EH (cell line): ENCODE measurements at regions not wholly inside any gene's neighbourhood (a gene's known extent, or its start where the extent isn't known, plus 50 kb on each side); places are given as distances from the start of the nearest gene placed in this dataset.
"Not testable (repeated sequence)": the region's sequence is repeated elsewhere in the genome, so short reads cannot be mapped to it uniquely, and the experiment has no call there.

Experiments used
- DNase-seq: peaks from one replicate; pipeline ENCODE4 v3.0.0-alpha.2; 2015; ENCODE audit warnings: low read depth

GRCh38 chr9:79452265-79452664, 119.5 kb upstream of the TLE4 start:
- no peak for DNase-seq

- DNase-seq, result no peak
These were observed 110.1 kb upstream of the TLE4 start for GRCh38 chr9:79461712-79462111.

GRCh38 chr9:79465156-79465555, 106.6 kb upstream of the TLE4 start:
- DNase-seq, result peak; percentile 3

GRCh38 chr9:79469164-79469563, 102.6 kb upstream of the TLE4 start:
- no peak for DNase-seq

GRCh38 chr9:79470954-79471353, 100.8 kb upstream of the TLE4 start:
- DNase-seq, result no peak

- peak; percentile 73 for DNase-seq
These were observed 99.9 kb upstream of the TLE4 start for GRCh38 chr9:79471580-79472543.

GRCh38 chr9:79473704-79474103, 98.1 kb upstream of the TLE4 start:
- DNase-seq, result no peak

- peak; percentile 64 for DNase-seq
These were observed 94.4 kb upstream of the TLE4 start for GRCh38 chr9:79477241-79477840.

- DNase-seq, result peak; percentile 24
These were observed 93.6 kb upstream of the TLE4 start for GRCh38 chr9:79477955-79478771.

GRCh38 chr9:79480639-79481038, 91.1 kb upstream of the TLE4 start:
- DNase-seq, result no peak

GRCh38 chr9:79481846-79482477, 89.8 kb upstream of the TLE4 start:
- DNase-seq, result peak; percentile 54

GRCh38 chr9:79485258-79485657, 86.5 kb upstream of the TLE4 start:
- DNase-seq, result no peak

GRCh38 chr9:79489261-79490000, 82.3 kb upstream of the TLE4 start:
- peak; percentile 92 for DNase-seq

- no peak for DNase-seq
These were observed 81.0 kb upstream of the TLE4 start for GRCh38 chr9:79490657-79491248.

- peak; percentile 73 for DNase-seq
These were observed 79.4 kb upstream of the TLE4 start for GRCh38 chr9:79492092-79493009.

- not testable (repeated sequence) for DNase-seq
These were observed 71.4 kb upstream of the TLE4 start for GRCh38 chr9:79500196-79500864.

GRCh38 chr9:79501546-79501945, 70.2 kb upstream of the TLE4 start:
- no peak for DNase-seq

GRCh38 chr9:79507801-79508200, 64.0 kb upstream of the TLE4 start:
- DNase-seq, result no peak

- no peak for DNase-seq
These were observed 59.5 kb upstream of the TLE4 start for GRCh38 chr9:79512251-79512650.
